HEK293 (cell line): ENCODE measurements at regions not wholly inside any gene's neighbourhood (a gene's known extent, or its start where the extent isn't known, plus 50 kb on each side); places are given as distances from the start of the nearest gene placed in this dataset.

Experiments
- CTCF ChIA-PET: fragments of 350-600 bp; formaldehyde crosslinking; extraction: SDS; loops from one replicate; lab custom pipeline; 2021; ENCODE audit warnings: antibody characterized with exemption; lab: Yijun Ruan, JAX
- POLR2A ChIA-PET: fragments of 300-600 bp; formaldehyde crosslinking; extraction: SDS; loops from one replicate; lab custom pipeline; 2020; ENCODE audit warnings: antibody characterized with exemption, inconsistent platforms; lab: Yijun Ruan, JAX
- H3K27ac ChIP-seq: fragments of 200-500 bp; sonication (Bioruptor generic); 2 replicates; pipeline ENCODE4 v1.5.1; 2014; ENCODE audit warnings: low read depth, low read length, control low read depth, inconsistent platforms; ENCODE audit errors: extremely low read depth
- H3K36me3 ChIP-seq, 2 experiments: fragments of 200-500 bp in 1 of 2; sonication (Bioruptor generic) in 1 of 2; 1 replicate in 1 of 2; 2 replicates in 1 of 2; pipeline ENCODE4 v1.5.1; 2014 to 2017; ENCODE audit warnings: inconsistent platforms in 2 of 2, low read length in 2 of 2; ENCODE audit not compliant: control insufficient read depth in 2 of 2, insufficient read depth in 1 of 2
- H3K4me1 ChIP-seq: fragments of 200-500 bp; sonication (Bioruptor generic); 2 replicates; pipeline ENCODE4 v1.5.1; 2014; ENCODE audit warnings: mild to moderate bottlenecking, low read length, inconsistent platforms; ENCODE audit not compliant: control insufficient read depth, insufficient read depth
- H3K4me3 ChIP-seq: 2 replicates; pipeline ENCODE4 v1.5.1; 2011; ENCODE audit warnings: low read depth, mild to moderate bottlenecking, control low read depth, low read length, moderate library complexity
- H3K9me3 ChIP-seq: fragments of 200-500 bp; sonication (Bioruptor generic); 2 replicates; pipeline ENCODE4 v1.5.1; 2014; ENCODE audit warnings: low read depth, low read length, inconsistent platforms; ENCODE audit not compliant: control insufficient read depth, insufficient read depth
- BCL11A ChIP-seq: fragments of 450-650 bp; formaldehyde crosslinking; IDR thresholded peaks from 2 replicates; pipeline ENCODE4 v1.5.1; 2016; ENCODE audit warnings: low read depth, missing biosample characterization, missing genetic modification characterization
- HOXC10 ChIP-seq: sonication (generic); formaldehyde crosslinking; IDR thresholded peaks from 2 replicates; pipeline ENCODE4 v1.8.1; 2023; ENCODE audit warnings: mild to moderate bottlenecking, missing genetic modification reagents
- INSM2 ChIP-seq: fragments of 450-650 bp; formaldehyde crosslinking; IDR thresholded peaks from 2 replicates; pipeline ENCODE4 v1.5.1; 2016; ENCODE audit warnings: missing biosample characterization, missing genetic modification characterization
- KLF7 ChIP-seq: fragments of 450-650 bp; formaldehyde crosslinking; IDR thresholded peaks from 2 replicates; pipeline ENCODE4 v1.5.1; 2016; ENCODE audit warnings: missing biosample characterization, missing genetic modification characterization, borderline replicate concordance
- KLF9 ChIP-seq: fragments of 450-650 bp; formaldehyde crosslinking; IDR thresholded peaks from 2 replicates; pipeline ENCODE4 v1.5.1; 2016; ENCODE audit warnings: missing biosample characterization, missing genetic modification characterization, low read depth
- PRDM1 ChIP-seq: fragments of 450-650 bp; formaldehyde crosslinking; IDR thresholded peaks from 2 replicates; pipeline ENCODE4; 2016; ENCODE audit warnings: missing biosample characterization, missing genetic modification characterization
- REST ChIP-seq: fragments of 450-650 bp; formaldehyde crosslinking; IDR thresholded peaks from 2 replicates; pipeline ENCODE4 v1.5.1; 2016; ENCODE audit warnings: missing biosample characterization, missing genetic modification characterization
- WT1 ChIP-seq: fragments of 450-650 bp; formaldehyde crosslinking; IDR thresholded peaks from 2 replicates; pipeline ENCODE4 v1.5.1; 2016; ENCODE audit warnings: missing biosample characterization, missing genetic modification characterization
- YY1 ChIP-seq: fragments of 450-650 bp; formaldehyde crosslinking; IDR thresholded peaks from 2 replicates; pipeline ENCODE4 v1.5.1; 2018; ENCODE audit warnings: missing biosample characterization, missing genetic modification characterization
- YY2 ChIP-seq: fragments of 450-650 bp; formaldehyde crosslinking; IDR thresholded peaks from 2 replicates; pipeline ENCODE4 v1.5.1; 2016; ENCODE audit warnings: missing biosample characterization, missing genetic modification characterization
- ZBTB7A ChIP-seq: fragments of 450-650 bp; formaldehyde crosslinking; IDR thresholded peaks from 2 replicates; pipeline ENCODE4 v1.5.1; 2016; ENCODE audit warnings: low read depth, missing biosample characterization, missing genetic modification characterization
- ZNF132 ChIP-seq: fragments of 450-650 bp; formaldehyde crosslinking; IDR thresholded peaks from 2 replicates; pipeline ENCODE4 v1.5.1; 2017; ENCODE audit warnings: missing biosample characterization, missing genetic modification characterization, borderline replicate concordance
- ZNF16 ChIP-seq: fragments of 450-650 bp; formaldehyde crosslinking; IDR thresholded peaks from 2 replicates; pipeline ENCODE4 v1.5.1; 2016; ENCODE audit warnings: low read depth, missing biosample characterization, missing genetic modification characterization
- ZNF19 ChIP-seq: fragments of 450-650 bp; formaldehyde crosslinking; IDR thresholded peaks from 2 replicates; pipeline ENCODE4; 2016; ENCODE audit warnings: missing biosample characterization, missing genetic modification characterization, low read depth
- ZNF221 ChIP-seq: fragments of 450-650 bp; formaldehyde crosslinking; IDR thresholded peaks from 2 replicates; pipeline ENCODE4 v1.5.1; 2017; ENCODE audit warnings: missing biosample characterization, missing genetic modification characterization, borderline replicate concordance
- ZNF280D ChIP-seq: fragments of 450-650 bp; formaldehyde crosslinking; IDR thresholded peaks from 2 replicates; pipeline ENCODE4 v1.5.1; 2016; ENCODE audit warnings: missing biosample characterization, missing genetic modification characterization
- ZNF311 ChIP-seq: fragments of 450-650 bp; formaldehyde crosslinking; IDR thresholded peaks from 2 replicates; pipeline ENCODE4 v1.5.1; 2017; ENCODE audit warnings: missing biosample characterization, missing genetic modification characterization, borderline replicate concordance
- ZNF335 ChIP-seq: fragments of 450-650 bp; formaldehyde crosslinking; conservative IDR thresholded peaks from 2 replicates; pipeline ENCODE4 v1.5.1; 2016; ENCODE audit warnings: missing biosample characterization, missing genetic modification characterization
- ZNF473 ChIP-seq: fragments of 450-650 bp; formaldehyde crosslinking; IDR thresholded peaks from 2 replicates; pipeline ENCODE4 v1.5.1; 2017; ENCODE audit warnings: missing biosample characterization, missing genetic modification characterization
- ZNF548 ChIP-seq: fragments of 450-650 bp; formaldehyde crosslinking; IDR thresholded peaks from 2 replicates; pipeline ENCODE4 v1.5.1; 2016; ENCODE audit warnings: missing biosample characterization, missing genetic modification characterization
- ZNF571 ChIP-seq: fragments of 450-650 bp; formaldehyde crosslinking; IDR thresholded peaks from 2 replicates; pipeline ENCODE4 v1.5.0; 2017; ENCODE audit warnings: missing biosample characterization, missing genetic modification characterization
- ZNF580 ChIP-seq: fragments of 450-650 bp; formaldehyde crosslinking; IDR thresholded peaks from 2 replicates; pipeline ENCODE4 v1.5.1; 2016; ENCODE audit warnings: missing biosample characterization, missing genetic modification characterization
- ZNF626 ChIP-seq: fragments of 450-650 bp; sonication (Bioruptor Pico); formaldehyde crosslinking; IDR thresholded peaks from 2 replicates; pipeline ENCODE4 v1.5.1; 2018; ENCODE audit warnings: missing biosample characterization, missing genetic modification characterization, inconsistent platforms

GRCh38 chr3:106783231-106783630, 594.0 kb upstream of the CCDC54 start (continued):
- no peak for TF ChIP-seq ZNF548
- no peak for TF ChIP-seq ZNF571 (tag by site-specific recombination)
- no peak for TF ChIP-seq ZNF221 (tag by site-specific recombination)
- no peak for TF ChIP-seq ZNF580 (tag by site-specific recombination)

GRCh38 chr3:106789276-106789675, 588.0 kb upstream of the CCDC54 start:
- H3K4me1 ChIP-seq: no peaks in the 10 kb centered on the region
- ChIA-PET POLR2A (no interaction called here), CTCF (no interaction called here)
- no peaks in the 10 kb centered on the region for H3K9me3 ChIP-seq
- H3K27ac ChIP-seq: no peak overlapping the region
- no peaks in the 10 kb centered on the region for H3K36me3 ChIP-seq
- TF ChIP-seq YY1 (tag by site-specific recombination) (no peak), ZNF19 (tag by site-specific recombination) (no peak), REST (tag by site-specific recombination) (no peak), PRDM1 (tag by site-specific recombination) (no peak), ZNF280D (no peak), HOXC10 (CRISPR knock-in tag) (no peak), KLF7 (tag by site-specific recombination) (no peak), ZNF221 (tag by site-specific recombination) (no peak), YY2 (tag by site-specific recombination) (no peak), ZBTB7A (no peak), WT1 (tag by site-specific recombination) (no peak), ZNF311 (tag by site-specific recombination) (no peak), ZNF335 (tag by site-specific recombination) (no peak), ZNF132 (tag by site-specific recombination) (no peak), ZNF16 (no peak)
- TF ChIP-seq, all 188 proteins: peak for 0
- H3K4me3 ChIP-seq: no peak overlapping the region

GRCh38 chr3:106792716-106793115, 584.5 kb upstream of the CCDC54 start:
- Histone ChIP-seq H3K36me3 (no peaks in the 10 kb centered on the region), H3K4me1 (no peaks in the 10 kb centered on the region), H3K4me3 (no peak overlapping the region), H3K9me3 (no peaks in the 10 kb centered on the region), H3K27ac (no peak overlapping the region)
- ChIA-PET CTCF (no interaction called here), POLR2A (no interaction called here)
- TF ChIP-seq ZNF473 (tag by site-specific recombination): no peak
- no peak for TF ChIP-seq ZNF548
- no peak for TF ChIP-seq BCL11A (tag by site-specific recombination)
- TF ChIP-seq ZNF626: no peak
- TF ChIP-seq INSM2 (tag by site-specific recombination): no peak
- TF ChIP-seq REST (tag by site-specific recombination): no peak
- no peak for TF ChIP-seq KLF9 (tag by site-specific recombination)
